Transverse colon (tissue), 4 donors: ENCODE measurements at regions not wholly inside any gene's neighbourhood (a gene's known extent, or its start where the extent isn't known, plus 50 kb on each side); places are given as distances from the start of the nearest gene placed in this dataset.

Experiments
- EP300 ChIP-seq: sonication (generic); formaldehyde crosslinking; IDR thresholded peaks from one replicate; pipeline ENCODE4 v1.6.1; 2017; ENCODE audit warnings: antibody characterized with exemption, low read depth
- POLR2A ChIP-seq: fragments of 450-650 bp; IDR thresholded peaks from one replicate; pipeline ENCODE4 v1.6.1; 2016; ENCODE audit warnings: antibody characterized with exemption, mild to moderate bottlenecking, moderate library complexity
- POLR2AphosphoS5 ChIP-seq, 3 donors: sonication (generic); formaldehyde crosslinking; IDR thresholded peaks; one replicate each; pipeline ENCODE4 v1.6.1; 2016; ENCODE audit warnings: antibody characterized with exemption in 3 of 3
- TF ChIP-seq, protein P1 (sequence below), 5 experiments: fragments of 200-600 bp in 3 of 5; fragments of 450-650 bp in 2 of 5; sonication (generic) in 3 of 5; IDR thresholded peaks; 1 replicate in 2 of 5; 2 replicates in 3 of 5; pipeline ENCODE4 v1.5.1; 2016 to 2017; ENCODE audit warnings: antibody characterized with exemption in 5 of 5, inconsistent platforms in 3 of 5, mild to moderate bottlenecking in 2 of 5, moderate library complexity in 1 of 5

DNA sequence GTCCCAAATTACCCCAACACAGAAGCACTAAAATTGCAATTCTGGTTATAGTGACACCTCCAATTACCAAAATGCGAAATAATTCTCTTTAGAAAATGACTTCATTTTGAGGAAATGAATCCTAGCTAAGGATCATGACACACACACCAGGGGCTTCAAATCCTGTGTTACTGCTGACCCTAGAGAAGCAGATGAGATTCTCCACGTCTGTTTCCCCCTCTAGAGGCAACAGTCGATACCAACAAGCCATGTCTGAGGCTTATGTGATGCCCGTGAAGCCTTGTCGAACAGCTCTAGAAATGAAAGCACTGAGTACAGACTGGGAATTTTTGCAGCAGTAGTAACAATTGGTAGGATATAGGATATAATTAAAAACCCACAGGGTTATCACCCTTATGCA lies 153.6 kb upstream of the TMTC4 start:
- TF ChIP-seq, protein P1, sequence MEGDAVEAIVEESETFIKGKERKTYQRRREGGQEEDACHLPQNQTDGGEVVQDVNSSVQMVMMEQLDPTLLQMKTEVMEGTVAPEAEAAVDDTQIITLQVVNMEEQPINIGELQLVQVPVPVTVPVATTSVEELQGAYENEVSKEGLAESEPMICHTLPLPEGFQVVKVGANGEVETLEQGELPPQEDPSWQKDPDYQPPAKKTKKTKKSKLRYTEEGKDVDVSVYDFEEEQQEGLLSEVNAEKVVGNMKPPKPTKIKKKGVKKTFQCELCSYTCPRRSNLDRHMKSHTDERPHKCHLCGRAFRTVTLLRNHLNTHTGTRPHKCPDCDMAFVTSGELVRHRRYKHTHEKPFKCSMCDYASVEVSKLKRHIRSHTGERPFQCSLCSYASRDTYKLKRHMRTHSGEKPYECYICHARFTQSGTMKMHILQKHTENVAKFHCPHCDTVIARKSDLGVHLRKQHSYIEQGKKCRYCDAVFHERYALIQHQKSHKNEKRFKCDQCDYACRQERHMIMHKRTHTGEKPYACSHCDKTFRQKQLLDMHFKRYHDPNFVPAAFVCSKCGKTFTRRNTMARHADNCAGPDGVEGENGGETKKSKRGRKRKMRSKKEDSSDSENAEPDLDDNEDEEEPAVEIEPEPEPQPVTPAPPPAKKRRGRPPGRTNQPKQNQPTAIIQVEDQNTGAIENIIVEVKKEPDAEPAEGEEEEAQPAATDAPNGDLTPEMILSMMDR (IDR thresholded peaks at IDR 0.05) = no peak
- TF ChIP-seq POLR2A = no peak
- TF ChIP-seq POLR2AphosphoS5 (IDR thresholded peaks at IDR 0.05) = no peak
- no peak for TF ChIP-seq EP300
